Activated CD8-positive, alpha-beta memory T cell treated with anti-CD3 and anti-CD28 coated beads for 36 hours (primary cell): ENCODE measurements at regions not wholly inside any gene's neighbourhood (a gene's known extent, or its start where the extent isn't known, plus 50 kb on each side); places are given as distances from the start of the nearest gene placed in this dataset.

Source experiments
- CTCF ChIA-PET: fragments of 350-600 bp; sonication (Branson Sonifier 250); formaldehyde crosslinking; loops from one replicate; lab custom pipeline; 2021; ENCODE audit warnings: antibody characterized with exemption; lab: Charles Lee
- POLR2A ChIA-PET: fragments of 350-600 bp; sonication (Branson Sonifier 250); formaldehyde crosslinking; loops from one replicate; lab custom pipeline; 2021; ENCODE audit warnings: antibody characterized with exemption; lab: Charles Lee

DNA sequence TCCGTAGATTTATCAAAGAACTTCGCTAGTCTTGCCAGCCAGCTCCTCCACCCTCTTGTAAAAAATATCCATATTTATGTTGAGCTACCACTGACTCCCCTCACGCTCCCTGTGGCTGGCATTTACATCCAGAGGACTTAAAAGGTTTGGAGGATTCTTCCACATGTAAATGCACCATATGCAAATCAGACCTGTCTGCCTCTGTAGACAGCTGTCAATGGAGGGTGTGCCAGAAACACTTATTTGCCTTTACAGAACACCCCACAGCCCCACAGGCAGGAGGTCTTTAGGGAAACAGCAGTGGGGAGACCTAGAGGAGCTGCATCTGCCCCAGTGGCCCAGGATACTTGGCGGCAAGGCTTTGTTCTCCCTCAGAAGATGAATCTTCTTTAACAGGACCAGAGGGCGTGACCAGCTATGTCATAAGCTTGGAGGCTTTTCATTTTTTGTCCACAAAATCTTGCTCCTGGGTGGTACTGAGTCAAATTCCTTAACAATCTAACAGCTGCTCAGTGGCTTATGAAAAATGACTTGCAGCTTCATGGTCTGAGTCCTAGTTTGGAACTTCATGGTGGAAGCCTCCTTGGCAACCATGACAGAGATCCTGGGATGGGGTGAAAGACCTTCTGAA is 535.8 kb downstream of the EBF1 start:
- ChIA-PET POLR2A (no interaction called here), CTCF (no interaction called here)

DNA sequence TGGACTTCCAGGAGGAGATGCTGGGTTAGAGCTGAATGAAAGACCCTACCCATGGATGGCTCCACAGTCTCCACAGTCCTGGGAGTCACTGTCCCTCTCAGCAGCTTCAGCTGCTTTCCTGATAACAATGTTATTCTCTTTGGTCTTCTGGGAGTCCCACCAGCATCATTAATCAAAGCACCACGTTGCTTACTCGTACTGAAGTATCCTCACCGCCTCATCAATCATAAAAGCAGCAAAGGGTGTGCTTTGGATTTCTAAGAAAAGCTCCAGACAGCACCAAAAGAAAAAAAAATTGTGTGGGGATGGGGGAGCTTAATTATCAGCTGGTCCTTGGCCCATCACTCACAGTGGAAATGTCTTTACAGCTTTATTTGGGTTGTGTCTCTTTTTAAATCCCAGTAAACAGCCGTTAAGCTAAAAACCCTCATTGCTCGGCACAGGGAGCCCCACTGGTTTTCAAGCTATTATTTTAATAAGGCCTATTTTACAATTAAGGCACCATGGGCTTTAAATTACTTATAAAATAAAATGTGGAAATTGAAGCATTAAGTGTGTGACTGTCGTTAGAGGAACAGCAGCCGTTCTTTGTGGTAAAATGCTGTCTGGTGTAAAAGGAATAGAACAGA is 538.0 kb downstream of the EBF1 start:
- ChIA-PET CTCF (no interaction called here), POLR2A (no interaction called here)

DNA sequence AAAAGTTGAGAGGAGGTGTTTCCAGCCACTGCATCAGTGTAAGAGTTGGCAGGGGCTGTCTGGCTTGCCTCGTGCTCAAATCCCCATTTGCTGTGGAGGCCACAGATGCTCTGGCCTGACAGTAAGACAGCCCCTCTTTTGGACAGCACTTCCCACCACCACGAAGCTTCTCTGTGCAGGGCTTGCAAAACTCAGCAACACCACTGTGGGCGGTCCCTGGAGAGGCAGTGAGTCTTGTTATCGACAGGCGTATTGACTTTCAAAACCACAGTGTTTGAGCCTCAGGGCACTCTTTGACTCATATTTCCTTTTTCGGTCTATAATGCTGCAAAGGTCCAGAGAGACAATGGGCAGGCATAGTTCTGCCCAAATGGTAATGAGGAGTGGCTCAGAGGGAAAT is 539.5 kb downstream of the EBF1 start:
- CTCF ChIA-PET, result no interaction called here
- POLR2A ChIA-PET, result no interaction called here

DNA sequence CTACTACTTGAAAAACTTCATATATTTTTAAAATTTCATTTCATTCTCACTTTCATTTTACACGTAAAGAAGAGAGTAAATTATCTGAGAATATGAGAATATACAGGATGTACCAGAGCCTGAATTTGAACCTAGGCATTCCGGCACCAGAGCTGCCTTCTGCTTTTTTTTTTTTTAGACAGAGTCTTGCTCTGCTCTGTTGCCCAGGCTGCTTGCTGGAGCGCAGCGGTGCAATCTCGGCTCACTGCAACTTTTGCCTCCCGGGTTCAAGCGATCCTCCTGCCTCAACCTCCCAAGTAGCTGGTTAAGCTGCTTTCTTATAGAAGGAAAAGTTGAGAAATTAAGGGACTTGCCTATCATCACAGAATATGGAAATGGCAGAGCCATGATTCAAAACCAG is 540.1 kb downstream of the EBF1 start:
- ChIA-PET CTCF (no interaction called here), POLR2A (no interaction called here)

DNA sequence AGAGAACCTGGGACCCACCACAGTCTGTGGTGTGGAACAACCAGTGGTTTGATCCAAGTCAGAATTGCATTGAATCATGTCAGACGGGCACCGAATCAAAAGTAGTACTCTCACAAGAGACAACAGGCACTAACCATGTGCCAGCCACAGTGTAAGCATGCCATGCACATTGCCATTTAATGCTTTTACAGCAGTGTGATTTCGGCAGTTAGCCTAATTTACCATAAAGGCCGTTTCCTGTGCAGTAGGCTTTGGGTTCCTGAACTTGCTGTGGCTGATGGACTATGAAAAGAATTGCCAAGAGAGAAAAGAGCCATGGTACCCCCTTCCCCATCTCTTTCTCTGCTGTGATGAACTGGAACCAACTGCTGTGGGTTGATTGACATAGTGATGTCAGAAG is 540.6 kb downstream of the EBF1 start:
- ChIA-PET POLR2A (no interaction called here), CTCF (no interaction called here)

DNA sequence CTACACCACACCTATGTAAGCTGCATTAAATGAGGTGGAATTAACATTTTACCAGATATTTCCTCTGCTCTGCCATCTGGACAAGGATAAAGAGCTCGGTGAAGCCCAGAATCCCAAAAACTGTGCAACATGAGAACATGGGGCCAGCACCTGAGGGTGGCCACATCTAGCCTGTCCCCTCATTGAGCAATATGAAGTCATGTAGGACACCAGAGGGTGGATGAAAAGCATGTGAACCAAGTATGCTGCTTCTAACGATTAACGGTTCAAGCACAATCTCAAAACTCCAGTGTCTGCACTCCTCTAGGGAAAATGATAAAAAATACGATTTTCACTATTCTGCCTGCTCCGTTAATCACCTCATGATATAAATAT is 545.8 kb downstream of the EBF1 start:
- POLR2A ChIA-PET, result no interaction called here
- CTCF ChIA-PET, result no interaction called here

DNA sequence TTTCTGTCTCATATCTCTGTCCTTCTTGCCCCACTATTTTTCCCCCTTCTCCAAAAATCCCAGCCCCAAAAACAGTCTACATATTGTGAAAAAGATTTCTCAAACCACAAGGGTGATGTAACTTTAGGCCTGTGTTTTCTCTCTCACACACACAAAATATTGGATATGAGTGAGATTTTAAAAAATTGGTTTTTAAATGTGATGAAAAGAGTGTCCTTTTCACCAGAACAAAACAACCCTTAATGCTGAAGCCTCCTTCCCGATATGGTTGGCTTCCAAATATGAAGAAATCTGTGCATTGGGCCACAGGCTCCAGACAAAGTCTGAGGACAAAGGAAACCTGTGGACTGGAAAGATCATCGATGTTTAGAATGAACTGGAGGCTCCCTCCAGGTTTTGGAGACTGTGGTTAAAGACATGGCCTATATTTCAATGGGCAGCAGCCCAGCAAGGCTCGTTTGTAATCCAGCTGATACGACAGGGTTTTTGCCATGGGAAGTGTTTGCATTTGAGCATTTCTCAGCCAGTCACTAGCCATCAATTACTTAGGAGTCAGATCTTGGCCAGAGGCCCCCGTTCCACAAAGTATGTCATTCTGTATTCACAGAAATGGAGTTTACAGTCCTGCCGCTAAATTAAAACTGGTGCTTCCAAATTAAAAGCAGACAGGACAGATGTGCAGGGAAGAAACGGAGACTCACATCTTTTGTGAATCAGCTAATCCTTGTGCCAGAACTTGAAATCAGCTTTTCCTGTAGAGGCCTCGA is 546.3 kb downstream of the EBF1 start:
- POLR2A ChIA-PET, result no interaction called here
- CTCF ChIA-PET, result no interaction called here

- POLR2A ChIA-PET, result interaction anchor here (1.0 kb wide), 1 partner anchor 18 kb away, joined by 3 read pairs; no protein-coding TSS in a partner anchor
- CTCF ChIA-PET, result no interaction called here
Observed at GRCh38 chr5:158552241-158552640, 547.5 kb downstream of the EBF1 start.

DNA sequence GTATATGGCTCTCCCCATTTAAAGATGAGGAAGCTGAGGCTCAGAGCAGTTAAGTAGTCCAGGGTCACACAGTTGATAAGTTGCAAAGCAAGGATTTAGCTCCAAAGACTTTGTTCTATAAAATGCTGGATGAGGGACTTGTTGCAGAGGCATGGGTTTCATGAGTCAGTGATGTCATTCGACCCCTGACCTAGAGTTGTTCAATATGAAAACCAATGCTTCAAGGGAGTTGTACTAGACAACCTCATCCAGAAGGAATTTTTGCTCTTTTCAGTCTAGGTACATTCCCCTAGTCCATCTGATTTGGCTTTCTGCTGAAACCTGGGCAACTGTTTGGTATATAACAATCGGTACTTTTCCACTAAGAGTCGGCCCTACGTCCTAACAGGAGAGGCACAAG is 550.4 kb downstream of the EBF1 start:
- ChIA-PET POLR2A (no interaction called here), CTCF (no interaction called here)

- POLR2A ChIA-PET, result no interaction called here
- CTCF ChIA-PET, result no interaction called here
Observed at GRCh38 chr5:158546748-158547147, 553.0 kb downstream of the EBF1 start.

- POLR2A ChIA-PET, result no interaction called here
Observed at GRCh38 chr5:158545949-158546530, 553.7 kb downstream of the EBF1 start.

GRCh38 chr5:158544388-158545339 is 555.1 kb downstream of the EBF1 start:
- ChIA-PET POLR2A (no interaction called here), CTCF (no interaction called here)

More at GRCh38 chr5:158545949-158546530, 553.7 kb downstream of the EBF1 start:
- CTCF ChIA-PET, result no interaction called here

- CTCF ChIA-PET, result no interaction called here
- POLR2A ChIA-PET, result no interaction called here
Observed at GRCh38 chr5:158543539-158544387, 556.0 kb downstream of the EBF1 start.

- CTCF ChIA-PET, result no interaction called here
- POLR2A ChIA-PET, result no interaction called here
Observed at GRCh38 chr5:158541536-158542297, 558.0 kb downstream of the EBF1 start.

DNA sequence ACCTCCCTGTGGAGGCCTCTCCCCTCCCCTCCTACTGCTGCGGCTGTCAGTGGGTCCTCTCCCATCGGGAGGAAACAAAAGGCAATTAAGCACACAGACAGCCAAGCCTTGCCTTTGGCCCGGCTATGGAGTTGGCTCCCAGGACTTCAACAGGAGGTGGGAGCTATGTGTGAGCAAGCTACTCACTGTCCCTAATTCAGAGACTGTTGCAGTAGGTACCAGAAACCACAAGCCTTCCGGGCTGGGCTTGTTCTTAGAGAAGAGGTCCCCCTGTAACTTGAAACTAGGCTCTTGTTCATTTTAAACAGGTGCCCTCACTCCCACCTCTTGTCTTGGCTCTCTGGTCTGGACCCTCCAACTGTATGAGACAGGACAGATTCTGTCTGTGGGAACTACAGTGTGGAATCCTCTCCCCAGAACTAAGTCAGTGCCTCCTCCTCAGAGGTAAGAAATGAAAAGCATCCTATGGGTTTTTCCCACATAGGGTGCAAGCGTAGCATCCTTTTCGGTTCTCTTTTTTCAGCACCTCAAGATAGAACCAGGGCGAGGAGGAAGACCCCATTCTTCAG is 561.1 kb downstream of the EBF1 start:
- ChIA-PET CTCF (no interaction called here), POLR2A (no interaction called here)

GRCh38 chr5:158537366-158537765 is 562.4 kb downstream of the EBF1 start:
- CTCF ChIA-PET, result no interaction called here
- POLR2A ChIA-PET, result no interaction called here

- ChIA-PET CTCF (no interaction called here), POLR2A (no interaction called here)
Observed at GRCh38 chr5:158534203-158534602, 565.5 kb downstream of the EBF1 start.

GRCh38 chr5:158532739-158533138 is 567.0 kb downstream of the EBF1 start:
- CTCF ChIA-PET, result no interaction called here

More at GRCh38 chr5:158532739-158533138, 567.0 kb downstream of the EBF1 start:
- POLR2A ChIA-PET, result no interaction called here
